HG02642 (cell line): ENCODE measurements at regions not wholly inside any gene's neighbourhood (a gene's known extent, or its start where the extent isn't known, plus 50 kb on each side); places are given as distances from the start of the nearest gene placed in this dataset.
A peak's percentile ranks its signal among the peaks of the same experiment; 100 is the strongest.
"Not testable (repeated sequence)": the region's sequence is repeated elsewhere in the genome, so short reads cannot be mapped to it uniquely, and the experiment has no call there.

Experiments used
- ATAC-seq: cut with Tn5 transposase; IDR thresholded peaks from one replicate; pipeline ENCODE4 v1.9.1; 2021; ENCODE audit warnings: mild to moderate bottlenecking; ENCODE audit not compliant: unreplicated experiment, poor library complexity

DNA sequence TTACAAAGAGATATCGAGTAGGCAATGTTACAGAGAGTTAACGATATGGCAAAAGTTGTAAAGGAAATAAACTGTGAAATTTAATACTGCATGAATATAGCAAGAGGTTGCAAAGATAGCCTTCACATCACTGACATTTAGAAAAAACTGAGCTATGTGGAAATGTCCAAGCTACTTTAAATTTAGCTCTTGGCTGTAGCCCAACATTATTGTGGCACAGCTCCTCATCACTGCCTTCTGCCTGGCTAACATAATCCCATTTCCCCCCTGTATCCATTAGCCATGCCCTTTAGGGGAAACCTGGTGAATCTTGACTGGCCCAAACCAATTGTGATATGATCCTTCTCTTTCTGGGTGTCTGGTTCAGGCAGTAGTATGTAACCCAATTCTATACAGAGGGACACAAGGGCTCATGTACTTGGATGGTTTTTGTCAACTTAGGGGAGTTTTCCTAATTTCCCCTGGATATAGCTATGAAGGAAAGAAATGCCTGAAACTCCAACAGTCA lies 115.4 kb downstream of the PFDN4 start:
- no peak for ATAC-seq

GRCh38 chr20:54324041-54324440 lies 116.2 kb downstream of the PFDN4 start:
- ATAC-seq: no peak

GRCh38 chr20:54324652-54325285 lies 116.9 kb downstream of the PFDN4 start:
- ATAC-seq: no peak

DNA sequence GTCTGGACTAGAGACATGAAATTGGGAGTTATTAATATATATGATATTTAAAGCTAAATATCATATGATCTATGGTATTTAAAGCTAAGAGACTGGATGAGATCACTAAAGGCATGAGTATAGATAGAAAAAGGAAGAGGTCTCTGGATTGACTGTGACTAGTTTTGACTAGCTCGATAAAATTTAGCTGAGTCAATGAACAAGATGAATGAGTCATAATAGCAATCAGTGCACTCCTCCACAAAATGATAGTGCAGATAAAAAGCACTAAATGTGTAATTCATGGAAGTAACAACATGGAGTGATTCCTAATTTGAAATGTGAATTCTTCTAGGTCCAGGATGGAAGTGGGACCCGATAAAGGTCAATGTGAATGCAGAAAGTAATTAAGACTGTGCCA lies 127.4 kb downstream of the PFDN4 start:
- no peak for ATAC-seq

DNA sequence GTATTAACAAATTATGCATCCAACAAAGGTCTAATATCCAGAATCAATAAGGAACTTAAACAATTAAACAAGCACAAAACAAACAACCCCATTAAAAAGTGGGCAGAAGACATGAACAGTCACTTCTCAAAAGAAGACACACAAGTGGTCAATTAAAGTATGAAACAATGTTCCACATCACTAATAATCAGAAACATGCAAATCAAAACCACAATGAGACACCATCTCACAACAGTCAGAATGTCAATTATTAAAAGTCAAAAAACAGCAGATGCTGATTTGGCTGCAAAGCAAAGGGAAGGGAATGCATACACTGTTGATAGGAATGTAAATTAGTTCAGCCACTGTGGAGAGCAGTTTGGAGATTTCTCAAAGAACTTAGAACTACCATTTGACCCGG lies 129.3 kb downstream of the PFDN4 start:
- no peak for ATAC-seq

DNA sequence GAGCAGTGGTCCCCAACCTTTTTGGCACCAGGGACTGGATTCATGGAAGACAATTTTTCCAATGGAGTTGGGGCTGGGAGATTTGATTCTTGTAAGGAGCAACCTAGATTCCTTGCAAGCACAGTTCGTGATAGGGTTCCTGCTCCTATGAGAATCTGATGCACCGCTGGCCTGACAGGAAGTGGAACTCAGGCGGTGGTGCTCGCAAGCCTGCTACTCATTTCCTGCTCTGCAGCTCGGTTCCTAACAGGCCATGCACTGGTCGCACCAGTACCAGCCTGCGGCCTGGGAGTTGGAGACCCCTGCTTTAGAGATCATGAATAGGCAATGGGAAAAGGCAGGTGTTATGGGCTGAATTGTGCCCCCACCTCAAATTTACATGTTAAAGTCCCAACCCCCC lies 131.2 kb downstream of the PFDN4 start:
- no peak for ATAC-seq

DNA sequence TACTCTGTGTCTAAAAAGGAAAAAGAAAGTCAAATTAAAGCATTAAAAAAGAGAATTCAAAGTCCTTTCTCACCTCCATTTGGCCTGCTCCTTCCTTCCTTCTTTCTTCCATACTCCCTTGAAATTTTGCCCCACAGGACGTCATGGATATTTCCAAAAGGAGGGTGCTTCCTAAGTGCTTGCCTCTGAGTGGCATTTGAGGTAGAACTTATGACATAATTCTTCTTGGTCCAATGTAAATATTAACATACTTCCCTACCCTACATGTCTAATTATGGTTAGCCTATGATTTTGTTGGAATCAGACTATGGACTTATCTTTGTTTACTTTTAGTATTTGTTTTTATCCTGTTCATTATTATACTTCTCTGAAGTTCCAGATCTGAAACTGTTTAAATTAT lies 132.3 kb downstream of the PFDN4 start:
- ATAC-seq: no peak

- ATAC-seq: no peak
Observed at GRCh38 chr20:54340667-54341081, 132.8 kb downstream of the PFDN4 start.

GRCh38 chr20:54342258-54342920 lies 133.0 kb upstream of the DOK5 start:
- ATAC-seq: no peak

DNA sequence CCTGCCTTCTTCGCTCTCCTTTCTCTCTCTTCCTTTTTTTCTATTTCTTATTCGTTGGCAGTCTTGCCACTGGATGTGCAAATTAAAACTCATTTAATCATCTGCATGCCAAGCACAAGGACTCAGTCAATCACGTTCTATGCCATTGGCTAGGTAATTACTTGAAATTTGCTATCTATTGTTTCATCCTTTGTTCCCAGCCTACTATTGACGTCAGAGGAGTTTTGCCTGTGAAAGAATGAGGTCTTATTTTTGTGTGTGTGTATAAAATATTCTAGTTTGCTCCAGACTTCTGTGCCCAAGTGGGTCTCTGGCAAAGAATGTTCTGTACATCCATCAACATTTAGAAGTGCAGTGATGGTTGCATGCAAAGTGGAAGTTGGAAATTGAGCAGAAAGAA lies 132.3 kb upstream of the DOK5 start:
- no peak for ATAC-seq

DNA sequence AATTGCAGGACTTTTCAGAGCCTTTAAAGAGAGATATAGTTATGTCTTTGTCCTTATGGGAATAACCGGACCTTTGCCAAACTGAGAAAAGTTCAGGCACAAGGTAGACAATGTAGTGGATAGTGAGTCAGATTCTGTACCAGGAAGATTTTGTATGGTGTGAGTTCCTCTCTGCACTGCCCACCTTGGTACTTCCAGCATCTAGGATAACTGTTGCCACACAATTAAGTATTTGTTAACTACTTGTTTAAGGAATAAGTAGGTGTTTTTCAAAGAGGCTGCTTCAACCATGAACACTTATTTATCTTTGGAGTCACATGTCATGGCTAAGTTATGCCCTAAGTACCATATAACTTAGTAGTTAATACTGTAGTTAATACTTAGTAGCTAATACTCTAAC lies 131.8 kb upstream of the DOK5 start:
- no peak for ATAC-seq

DNA sequence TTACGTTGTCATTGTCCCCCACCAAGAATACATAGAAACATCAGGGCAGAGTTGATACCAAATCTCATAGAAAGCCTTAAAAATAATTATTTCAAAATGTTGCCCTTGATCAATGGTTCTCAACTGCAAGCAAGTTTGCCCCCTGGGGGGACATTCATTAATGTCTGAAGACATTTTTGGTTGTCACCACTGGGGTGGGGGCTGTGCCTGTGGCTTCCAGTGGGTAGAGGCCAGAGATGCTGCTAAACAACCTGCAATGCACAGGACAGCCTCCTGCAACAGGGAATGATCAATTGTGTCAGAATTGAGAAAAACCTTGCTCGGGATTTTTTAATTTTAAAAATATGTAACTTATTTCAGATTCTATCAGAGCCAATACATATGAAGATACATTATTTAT lies 130.6 kb upstream of the DOK5 start:
- no peak for ATAC-seq

GRCh38 chr20:54345301-54345724 lies 130.1 kb upstream of the DOK5 start:
- ATAC-seq: peak; percentile 62

GRCh38 chr20:54345821-54346220 lies 129.6 kb upstream of the DOK5 start:
- ATAC-seq: peak; percentile 11

DNA sequence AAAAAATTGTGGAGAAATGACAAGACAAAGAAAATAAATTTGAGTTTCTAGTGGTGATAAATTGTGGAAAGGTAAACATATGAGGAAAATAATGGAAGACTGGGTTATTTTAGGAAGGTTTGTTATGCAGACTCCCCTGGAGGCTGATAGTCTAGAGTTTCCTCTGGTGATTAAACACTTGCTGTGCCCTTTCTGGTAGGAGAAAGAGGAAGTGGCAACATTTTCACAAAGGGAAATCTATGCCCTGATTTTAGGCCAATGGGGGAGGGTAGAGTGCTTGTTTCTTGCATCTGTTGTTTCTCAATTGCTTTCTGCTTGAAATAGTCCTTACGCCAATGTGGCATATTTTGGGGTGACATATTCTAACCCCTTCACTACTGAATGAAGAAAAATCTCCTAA lies 129.1 kb upstream of the DOK5 start:
- ATAC-seq: no peak

GRCh38 chr20:54347166-54347833 lies 128.1 kb upstream of the DOK5 start:
- no peak for ATAC-seq

DNA sequence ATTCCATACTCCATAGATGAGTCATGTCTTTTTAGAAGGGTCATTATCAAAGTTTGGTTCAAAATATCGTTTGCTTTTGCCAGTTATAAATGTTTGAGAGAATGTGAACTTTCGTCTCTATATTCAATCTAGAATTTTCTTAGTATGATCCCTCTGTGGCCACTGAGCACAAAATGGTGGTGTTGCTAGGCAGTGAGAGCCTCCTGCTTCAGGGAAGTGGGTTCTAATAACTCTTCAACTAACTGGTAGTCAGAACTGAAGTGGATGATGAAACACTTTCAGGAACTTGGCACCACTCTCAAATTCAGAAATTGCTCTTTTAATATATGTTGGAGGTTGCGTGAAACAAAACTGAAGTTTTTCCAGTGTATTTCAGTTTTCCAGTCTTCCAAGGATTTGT lies 125.0 kb upstream of the DOK5 start:
- ATAC-seq: no peak

DNA sequence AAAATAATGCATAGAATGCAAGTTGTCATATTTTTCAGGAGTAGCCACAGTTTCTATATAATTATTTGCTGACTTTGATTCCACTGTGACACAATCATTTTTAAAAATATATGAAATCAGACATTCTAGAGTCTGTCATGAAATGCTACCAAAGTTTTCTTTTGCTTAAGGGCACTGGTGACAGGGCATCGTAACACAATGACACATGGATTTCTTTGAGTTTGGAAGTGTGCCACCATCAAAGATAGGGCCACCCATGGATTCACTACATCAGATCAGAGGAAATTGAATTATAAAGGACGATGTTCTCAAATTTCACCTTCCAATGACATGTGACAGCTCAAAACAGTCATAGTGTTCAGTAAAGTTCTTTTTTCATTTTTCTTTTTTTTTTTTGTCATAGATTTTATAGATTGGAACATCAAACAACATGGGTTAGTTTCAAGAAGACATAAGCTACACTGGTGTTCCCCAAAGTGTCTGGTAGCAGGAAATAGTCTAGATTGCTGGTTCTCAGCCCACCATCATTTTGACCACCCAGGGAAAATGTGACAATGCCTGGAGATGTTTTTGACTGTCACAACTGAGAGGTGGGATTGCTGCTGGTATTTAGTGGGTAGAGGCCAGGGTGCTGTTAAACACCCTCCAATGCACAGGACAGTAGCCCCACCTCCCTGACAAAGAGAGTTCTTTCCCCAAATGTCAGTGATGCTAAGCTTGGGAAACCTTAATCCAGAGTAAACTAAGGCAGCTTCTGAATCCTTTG lies 123.8 kb upstream of the DOK5 start:
- no peak for ATAC-seq

DNA sequence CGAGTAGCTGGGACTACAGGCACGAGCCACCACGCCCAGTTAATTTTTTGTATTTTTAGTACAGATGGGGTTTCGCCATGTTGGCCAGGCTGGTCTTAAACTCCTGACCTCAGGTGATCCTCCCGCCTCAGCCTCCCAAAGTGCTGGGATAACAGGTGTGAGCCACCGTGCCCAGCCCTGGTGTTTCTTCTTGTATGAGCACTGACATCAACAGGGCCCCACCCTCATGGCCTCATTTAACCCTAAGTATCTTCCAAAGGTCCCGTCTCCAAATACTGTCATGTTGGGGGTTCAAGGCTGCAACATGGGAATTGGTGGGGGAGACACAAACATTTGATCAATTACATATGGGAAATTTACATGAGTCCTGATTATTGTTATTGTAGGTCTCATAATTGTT lies 122.9 kb upstream of the DOK5 start:
- not testable (repeated sequence) for ATAC-seq

- no peak for ATAC-seq
Observed at GRCh38 chr20:54353292-54353691, 122.1 kb upstream of the DOK5 start.
